Neural cell (in vitro differentiated cells): ENCODE measurements at regions not wholly inside any gene's neighbourhood (a gene's known extent, or its start where the extent isn't known, plus 50 kb on each side); places are given as distances from the start of the nearest gene placed in this dataset.

Experiments
- H2AFZ ChIP-seq: fragments of 200-600, 300-800 bp; sonication (generic), shearing (Covaris generic); 2 replicates; pipeline ENCODE4 v1.6.0; 2014; ENCODE audit warnings: low read depth, mild to moderate bottlenecking, antibody characterized with exemption, low read length, moderate library complexity
- H3F3A ChIP-seq: fragments of 200-600 bp; shearing (Covaris generic); 2 replicates; pipeline ENCODE4 v1.6.1; 2016; ENCODE audit warnings: mild to moderate bottlenecking, moderate library complexity, mixed read lengths, antibody characterized with exemption, low read length; ENCODE audit not compliant: insufficient read depth, poor library complexity, severe bottlenecking
- H3K27ac ChIP-seq: fragments of 200-600, 300-800 bp; sonication (generic), shearing (Covaris generic); 2 replicates; pipeline ENCODE4 v1.5.1; 2014; ENCODE audit warnings: mild to moderate bottlenecking, low read length, moderate library complexity
- H3K27me3 ChIP-seq: fragments of 300-800, 200-600 bp; sonication (generic), shearing (Covaris generic); 2 replicates; pipeline ENCODE4 v1.6.0; 2014; ENCODE audit warnings: mild to moderate bottlenecking, low read depth, low read length, moderate library complexity; ENCODE audit not compliant: insufficient read depth
- H3K36me3 ChIP-seq: fragments of 300-800, 200-600 bp; sonication (generic), shearing (Covaris generic); 2 replicates; pipeline ENCODE4 v1.5.1; 2014; ENCODE audit warnings: mild to moderate bottlenecking, antibody characterized with exemption, low read length, moderate library complexity; ENCODE audit not compliant: insufficient read depth
- H3K4me2 ChIP-seq: fragments of 300-800, 200-600 bp; sonication (generic), shearing (Covaris generic); 2 replicates; pipeline ENCODE4 v1.6.0; 2014; ENCODE audit warnings: mild to moderate bottlenecking, low read length
- H3K4me3 ChIP-seq: fragments of 300-800, 200-600 bp; sonication (generic), shearing (Covaris generic); 2 replicates; pipeline ENCODE4 v1.5.1; 2014; ENCODE audit warnings: mild to moderate bottlenecking, low read length, moderate library complexity
- H3K79me2 ChIP-seq: fragments of 200-600 bp; shearing (Covaris generic); replicated peaks from 2 replicates; pipeline ENCODE4 v1.6.0; 2014; ENCODE audit warnings: mild to moderate bottlenecking, low read length, moderate library complexity; ENCODE audit not compliant: insufficient read depth
- H3K9ac ChIP-seq: fragments of 300-800, 200-600 bp; sonication (generic), shearing (Covaris generic); 2 replicates; pipeline ENCODE4 v1.6.1; 2016; ENCODE audit warnings: mild to moderate bottlenecking, low read length, mixed read lengths
- H3K9me2 ChIP-seq: fragments of 200-600 bp; shearing (Covaris generic); 2 replicates; pipeline ENCODE4 v1.6.1; 2016; ENCODE audit warnings: mild to moderate bottlenecking, low read length, mixed read lengths; ENCODE audit not compliant: insufficient read depth
- H3K9me3 ChIP-seq: fragments of 200-600, 300-800 bp; sonication (generic), shearing (Covaris generic); 2 replicates; pipeline ENCODE4 v1.6.1; 2016; ENCODE audit warnings: mild to moderate bottlenecking, mixed run types, low read length, moderate library complexity, mixed read lengths
- H4K20me1 ChIP-seq: fragments of 200-600 bp; shearing (Covaris generic); 2 replicates; pipeline ENCODE4 v1.6.1; 2016; ENCODE audit warnings: mild to moderate bottlenecking, mixed run types; ENCODE audit not compliant: insufficient read depth
- CTCF ChIP-seq: fragments of 450-650 bp; IDR thresholded peaks from 2 replicates; pipeline ENCODE4 v1.5.1; 2014; ENCODE audit warnings: antibody characterized with exemption, mild to moderate bottlenecking, moderate library complexity; ENCODE audit not compliant: poor library complexity, severe bottlenecking
- EP300 ChIP-seq: fragments of 450-650 bp; conservative IDR thresholded peaks from 2 replicates; pipeline ENCODE4 v1.6.1; 2014; ENCODE audit warnings: antibody characterized with exemption, mild to moderate bottlenecking, moderate library complexity; ENCODE audit not compliant: poor library complexity, severe bottlenecking
- EZH2 ChIP-seq: fragments of 200-600, 300-800 bp; shearing (Covaris generic), sonication (generic); IDR thresholded peaks from 2 replicates; pipeline ENCODE4 v1.6.1; 2014; ENCODE audit warnings: antibody characterized with exemption, low read length, borderline replicate concordance, mild to moderate bottlenecking; ENCODE audit not compliant: insufficient read depth, poor library complexity, severe bottlenecking
- MXI1 ChIP-seq: fragments of 450-650 bp; conservative IDR thresholded peaks from 2 replicates; pipeline ENCODE4 v1.6.1; 2014; ENCODE audit warnings: antibody characterized with exemption, mild to moderate bottlenecking; ENCODE audit not compliant: poor library complexity, severe bottlenecking
- POLR2AphosphoS5 ChIP-seq: IDR thresholded peaks from 2 replicates; pipeline ENCODE4 v1.6.1; 2012
- RAD21 ChIP-seq: fragments of 450-650 bp; conservative IDR thresholded peaks from 2 replicates; pipeline ENCODE4 v1.6.1; 2014; ENCODE audit warnings: antibody characterized with exemption, mild to moderate bottlenecking, moderate library complexity
- REST ChIP-seq: IDR thresholded peaks from 2 replicates; pipeline ENCODE4 v1.6.1; 2012; ENCODE audit warnings: borderline replicate concordance
- SMC3 ChIP-seq: fragments of 450-650 bp; conservative IDR thresholded peaks from 2 replicates; pipeline ENCODE4 v1.6.1; 2014; ENCODE audit warnings: antibody characterized with exemption, mild to moderate bottlenecking, moderate library complexity; ENCODE audit not compliant: poor library complexity
- TAF1 ChIP-seq: IDR thresholded peaks from 2 replicates; pipeline ENCODE4 v1.6.1; 2012; ENCODE audit warnings: low read depth
- small RNA-seq, 3 experiments: library from RNA; depleted of rRNA; stranded (forward); fragments of <200 nt; gene quantifications; one replicate each; pipeline ENCODE3, GENCODE V24; 2012

DNA sequence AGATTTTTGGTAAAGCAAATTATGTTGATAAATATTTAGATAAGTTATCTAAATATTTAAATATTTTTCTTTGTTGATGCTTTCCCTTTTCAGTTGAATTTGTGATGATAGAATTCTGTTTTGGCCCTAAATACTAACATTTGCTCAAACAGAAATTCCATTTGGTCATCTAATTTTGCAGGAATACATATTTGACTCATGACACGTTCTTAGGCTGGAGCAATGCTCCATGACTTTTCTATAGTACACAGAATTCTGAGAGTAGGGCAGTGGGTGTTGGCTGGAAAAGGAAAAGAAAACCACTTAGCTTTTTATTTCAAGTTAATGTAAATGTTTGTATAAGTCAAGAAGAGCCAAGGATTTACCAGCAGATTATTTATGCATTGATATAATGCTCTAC lies 58.6 kb upstream of the GK2 start:
- H3K9me2 ChIP-seq, result no peaks in the 10 kb centered on the region
- no peaks in the 10 kb centered on the region for H3K79me2 ChIP-seq
- TF ChIP-seq SMC3 (no peak), EZH2 (no peak), POLR2AphosphoS5 (no peak), MXI1 (no peak), EP300 (no peak), TAF1 (no peak), RAD21 (no peak), REST (no peak), CTCF (no peak)
- H2AFZ ChIP-seq, result no peak overlapping the region
- peaks cover 3% of the 10 kb centered on the region for H3K9me3 ChIP-seq
- no peak overlapping the region for H3K4me2 ChIP-seq
- no peaks in the 10 kb centered on the region for H3K36me3 ChIP-seq
- H3K9ac ChIP-seq, result no peak overlapping the region
- H3K27me3 ChIP-seq, result no peaks in the 10 kb centered on the region
- no peaks in the 10 kb centered on the region for H3F3A ChIP-seq
- no peak overlapping the region for H3K27ac ChIP-seq
- H3K4me3 ChIP-seq, result no peak overlapping the region
- H4K20me1 ChIP-seq, result no peaks in the 10 kb centered on the region

Small RNA genes in the stretch of these regions (small RNA-seq; reads per million reads assigned to genes)
- gene RF00072, result 0 reads per million in 3 experiments
